ENCODE measurements at regions not wholly inside any gene's neighbourhood (a gene's known extent, or its start where the extent isn't known, plus 50 kb on each side); places are given as distances from the start of the nearest gene placed in this dataset.

DNA sequence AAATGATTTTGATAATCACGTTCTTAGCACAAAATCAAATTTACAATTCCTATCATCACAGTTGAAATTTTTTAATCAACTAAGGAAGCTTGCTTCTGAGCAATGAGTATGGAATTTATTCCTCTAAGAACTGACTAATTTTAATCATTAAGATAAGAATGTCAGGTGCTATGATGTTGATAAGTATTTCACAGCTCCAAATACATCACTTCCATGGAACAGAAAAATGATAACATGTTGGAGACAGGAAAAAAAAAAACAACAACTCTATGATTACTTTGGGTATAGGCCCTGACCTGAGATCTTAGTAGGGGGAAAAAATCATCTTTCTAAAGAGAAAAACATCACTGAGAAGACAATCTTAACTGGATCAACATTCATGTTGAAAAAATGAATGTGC, 89.4 kb upstream of the BMP2 start:
- Histone ChIP-seq H3K27me3 (ENCODE audit: control insufficient read depth in 4 of 4, insufficient read depth in 4 of 4, low read length in 3 of 4) (no peaks in the 10 kb centered on the region), H3K27ac (ENCODE audit: low read depth in 1 of 2, low read length in 2 of 2) (no peak overlapping the region), H3K36me3 (ENCODE audit: control insufficient read depth in 4 of 4, insufficient read depth in 3 of 4, low read depth in 1 of 4, low read length in 3 of 4) (no peaks in the 10 kb centered on the region), H3K4me1 (ENCODE audit: control insufficient read depth in 4 of 4, insufficient read depth in 4 of 4, low read length in 3 of 4) (no peaks in the 10 kb centered on the region), H3K9ac (ENCODE audit: low read depth in 1 of 2, low read length in 2 of 2) (no peak overlapping the region), H3K4me3 (ENCODE audit: low read depth in 1 of 3, low read length in 3 of 3) (no peak overlapping the region), H3K9me3 (ENCODE audit: control insufficient read depth in 4 of 4, low read length in 3 of 4) (no peaks in the 10 kb centered on the region)
- WGBS, result 93% methylated on average over 1 of the region's 1 CpG
- TF ChIP-seq HNF4G (IDR thresholded peaks at IDR 0.05) (no peak), YY1 (IDR thresholded peaks at IDR 0.05) (no peak), GABPA (IDR thresholded peaks at IDR 0.05 in 1 of 2, conservative IDR thresholded peaks at IDR 0.05 in 1 of 2) (no peak), EGR1 (IDR thresholded peaks at IDR 0.05; ENCODE audit: low read depth in 2 of 2) (no peak)
- no peak for DNase-seq (ENCODE audit: low spot score)

DNA sequence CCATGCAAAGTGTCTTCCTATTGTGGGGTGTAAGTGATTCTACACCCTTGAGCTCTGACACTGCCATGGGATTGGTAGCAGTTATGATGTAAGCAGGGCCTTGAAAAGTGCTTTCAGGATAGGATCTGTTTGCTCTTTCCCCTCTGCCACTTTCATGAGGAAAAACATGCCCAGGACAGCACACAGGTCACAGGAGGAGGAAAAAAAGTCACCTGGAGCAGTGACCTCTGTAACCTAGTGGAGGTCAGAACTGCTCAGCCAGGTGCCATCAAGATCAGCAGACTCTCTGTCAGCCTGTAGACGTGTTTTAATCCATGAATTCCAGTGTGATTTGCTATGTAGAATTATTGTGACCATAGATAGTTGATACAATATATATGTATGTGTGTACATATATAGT, 92.7 kb upstream of the BMP2 start:
- no peaks in the 10 kb centered on the region for H3K4me1 ChIP-seq (ENCODE audit: control insufficient read depth in 4 of 4, insufficient read depth in 4 of 4, low read length in 3 of 4)
- no peak overlapping the region for H3K9ac ChIP-seq (ENCODE audit: low read depth in 1 of 2, low read length in 2 of 2)
- no peak overlapping the region for H3K4me3 ChIP-seq (ENCODE audit: low read depth in 1 of 3, low read length in 3 of 3)
- WGBS, result 26% methylated on average over 1 of the region's 1 CpG
- no peaks in the 10 kb centered on the region for H3K9me3 ChIP-seq (ENCODE audit: control insufficient read depth in 4 of 4, low read length in 3 of 4)
- no peaks in the 10 kb centered on the region for H3K27me3 ChIP-seq (ENCODE audit: control insufficient read depth in 4 of 4, insufficient read depth in 4 of 4, low read length in 3 of 4)
- no peaks in the 10 kb centered on the region for H3K36me3 ChIP-seq (ENCODE audit: control insufficient read depth in 4 of 4, insufficient read depth in 3 of 4, low read depth in 1 of 4, low read length in 3 of 4)
- DNase-seq (ENCODE audit: low spot score), result no peak
- H3K27ac ChIP-seq (ENCODE audit: low read depth in 1 of 2, low read length in 2 of 2), result no peak overlapping the region
- TF ChIP-seq, protein P1, sequence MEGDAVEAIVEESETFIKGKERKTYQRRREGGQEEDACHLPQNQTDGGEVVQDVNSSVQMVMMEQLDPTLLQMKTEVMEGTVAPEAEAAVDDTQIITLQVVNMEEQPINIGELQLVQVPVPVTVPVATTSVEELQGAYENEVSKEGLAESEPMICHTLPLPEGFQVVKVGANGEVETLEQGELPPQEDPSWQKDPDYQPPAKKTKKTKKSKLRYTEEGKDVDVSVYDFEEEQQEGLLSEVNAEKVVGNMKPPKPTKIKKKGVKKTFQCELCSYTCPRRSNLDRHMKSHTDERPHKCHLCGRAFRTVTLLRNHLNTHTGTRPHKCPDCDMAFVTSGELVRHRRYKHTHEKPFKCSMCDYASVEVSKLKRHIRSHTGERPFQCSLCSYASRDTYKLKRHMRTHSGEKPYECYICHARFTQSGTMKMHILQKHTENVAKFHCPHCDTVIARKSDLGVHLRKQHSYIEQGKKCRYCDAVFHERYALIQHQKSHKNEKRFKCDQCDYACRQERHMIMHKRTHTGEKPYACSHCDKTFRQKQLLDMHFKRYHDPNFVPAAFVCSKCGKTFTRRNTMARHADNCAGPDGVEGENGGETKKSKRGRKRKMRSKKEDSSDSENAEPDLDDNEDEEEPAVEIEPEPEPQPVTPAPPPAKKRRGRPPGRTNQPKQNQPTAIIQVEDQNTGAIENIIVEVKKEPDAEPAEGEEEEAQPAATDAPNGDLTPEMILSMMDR (IDR thresholded peaks at IDR 0.05; ENCODE audit: low read depth, low read length, missing input control), result no peak
- peak in 1 of 2 donors; percentile 17 for TF ChIP-seq RAD21 (IDR thresholded peaks at IDR 0.05)
- peak; percentile 21 for TF ChIP-seq SP1 (IDR thresholded peaks at IDR 0.05)
- TF ChIP-seq, protein P2, sequence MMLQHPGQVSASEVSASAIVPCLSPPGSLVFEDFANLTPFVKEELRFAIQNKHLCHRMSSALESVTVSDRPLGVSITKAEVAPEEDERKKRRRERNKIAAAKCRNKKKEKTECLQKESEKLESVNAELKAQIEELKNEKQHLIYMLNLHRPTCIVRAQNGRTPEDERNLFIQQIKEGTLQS (IDR thresholded peaks at IDR 0.05), result no peak
- no peak for TF ChIP-seq HNF4G (IDR thresholded peaks at IDR 0.05)
- peak; percentile 28 to 67 for TF ChIP-seq RXRA (IDR thresholded peaks at IDR 0.05)
- no peak for TF ChIP-seq TAF1 (conservative IDR thresholded peaks at IDR 0.05)
- TF ChIP-seq HNF4A (conservative IDR thresholded peaks at IDR 0.05), result peak; percentile 13 to 50

DNA sequence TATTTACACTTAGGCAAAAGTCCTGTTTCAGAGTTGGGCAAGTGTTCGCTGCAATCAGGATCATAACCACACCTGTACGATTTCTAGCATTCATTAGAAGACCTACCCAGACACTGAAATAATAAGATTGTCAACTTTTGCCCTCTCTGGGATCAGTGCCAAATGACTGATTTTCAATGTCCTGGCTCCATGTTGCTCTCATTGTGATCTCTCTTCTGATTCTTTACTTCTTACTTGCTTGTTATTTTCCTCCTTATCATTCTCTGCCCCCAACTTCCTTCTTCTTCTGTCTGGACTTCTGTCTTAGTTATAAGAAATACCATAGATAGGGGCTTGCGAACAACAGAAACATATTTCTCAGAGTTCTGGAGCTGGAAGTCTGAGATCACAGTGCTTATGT, 94.4 kb upstream of the BMP2 start:
- no peak overlapping the region for H3K9ac ChIP-seq (ENCODE audit: low read depth in 1 of 2, low read length in 2 of 2)
- H3K27me3 ChIP-seq (ENCODE audit: control insufficient read depth in 4 of 4, insufficient read depth in 4 of 4, low read length in 3 of 4), result no peaks in the 10 kb centered on the region
- H3K36me3 ChIP-seq (ENCODE audit: control insufficient read depth in 4 of 4, insufficient read depth in 3 of 4, low read depth in 1 of 4, low read length in 3 of 4), result no peaks in the 10 kb centered on the region
- no peak overlapping the region for H3K27ac ChIP-seq (ENCODE audit: low read depth in 1 of 2, low read length in 2 of 2)
- no peak overlapping the region for H3K4me3 ChIP-seq (ENCODE audit: low read depth in 1 of 3, low read length in 3 of 3)
- no peaks in the 10 kb centered on the region for H3K9me3 ChIP-seq (ENCODE audit: control insufficient read depth in 4 of 4, low read length in 3 of 4)
- DNase-seq (ENCODE audit: low spot score), result no peak
- no peaks in the 10 kb centered on the region for H3K4me1 ChIP-seq (ENCODE audit: control insufficient read depth in 4 of 4, insufficient read depth in 4 of 4, low read length in 3 of 4)
- 56% methylated on average over 3 of the region's 3 CpGs for WGBS
- TF ChIP-seq JUND (IDR thresholded peaks at IDR 0.05), result no peak
- no peak for TF ChIP-seq GABPA (IDR thresholded peaks at IDR 0.05 in 1 of 2, conservative IDR thresholded peaks at IDR 0.05 in 1 of 2)
- TF ChIP-seq NR2F2 (IDR thresholded peaks at IDR 0.05), result peak; percentile 31
- TF ChIP-seq, protein P3, sequence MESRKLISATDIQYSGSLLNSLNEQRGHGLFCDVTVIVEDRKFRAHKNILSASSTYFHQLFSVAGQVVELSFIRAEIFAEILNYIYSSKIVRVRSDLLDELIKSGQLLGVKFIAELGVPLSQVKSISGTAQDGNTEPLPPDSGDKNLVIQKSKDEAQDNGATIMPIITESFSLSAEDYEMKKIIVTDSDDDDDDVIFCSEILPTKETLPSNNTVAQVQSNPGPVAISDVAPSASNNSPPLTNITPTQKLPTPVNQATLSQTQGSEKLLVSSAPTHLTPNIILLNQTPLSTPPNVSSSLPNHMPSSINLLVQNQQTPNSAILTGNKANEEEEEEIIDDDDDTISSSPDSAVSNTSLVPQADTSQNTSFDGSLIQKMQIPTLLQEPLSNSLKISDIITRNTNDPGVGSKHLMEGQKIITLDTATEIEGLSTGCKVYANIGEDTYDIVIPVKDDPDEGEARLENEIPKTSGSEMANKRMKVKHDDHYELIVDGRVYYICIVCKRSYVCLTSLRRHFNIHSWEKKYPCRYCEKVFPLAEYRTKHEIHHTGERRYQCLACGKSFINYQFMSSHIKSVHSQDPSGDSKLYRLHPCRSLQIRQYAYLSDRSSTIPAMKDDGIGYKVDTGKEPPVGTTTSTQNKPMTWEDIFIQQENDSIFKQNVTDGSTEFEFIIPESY (IDR thresholded peaks at IDR 0.05), result no peak
